Fibroblast of lung (primary cell): ENCODE measurements at regions not wholly inside any gene's neighbourhood (a gene's known extent, or its start where the extent isn't known, plus 50 kb on each side); places are given as distances from the start of the nearest gene placed in this dataset.
A peak's percentile ranks its signal among the peaks of the same experiment; 100 is the strongest.

ENCODE experiments used
- DNase-seq, 2 donors: peaks; one replicate each; pipeline versions ENCODE4 v3.0.0 to v3.0.0-alpha.2; 2010; ENCODE audit warnings: low read depth in 2 of 2
- H2AFZ ChIP-seq: 2 replicates; pipeline ENCODE4 v1.5.1; 2012; ENCODE audit warnings: low read length, control low read depth, inconsistent platforms
- H3K27ac ChIP-seq: 2 replicates; pipeline ENCODE4 v1.5.1; 2011; ENCODE audit warnings: low read length, control low read depth; ENCODE audit not compliant: insufficient read depth
- H3K27me3 ChIP-seq: 2 replicates; pipeline ENCODE4 v1.5.1; 2011; ENCODE audit warnings: mild to moderate bottlenecking, low read length; ENCODE audit not compliant: control insufficient read depth, insufficient read depth
- H3K36me3 ChIP-seq: 2 replicates; pipeline ENCODE4 v1.5.1; 2011; ENCODE audit warnings: low read length; ENCODE audit not compliant: control insufficient read depth, insufficient read depth
- H3K4me1 ChIP-seq: 2 replicates; pipeline ENCODE4 v1.5.1; 2011; ENCODE audit warnings: low read length; ENCODE audit not compliant: control insufficient read depth, insufficient read depth; ENCODE audit errors: extremely low read depth
- H3K4me2 ChIP-seq: 2 replicates; pipeline ENCODE4 v1.5.1; 2011; ENCODE audit warnings: low read length, control low read depth; ENCODE audit not compliant: insufficient read depth; ENCODE audit errors: extremely low read depth
- H3K4me3 ChIP-seq, 4 experiments: fragments of 200-600 bp in 1 of 4; sonication (generic) in 1 of 4; replicated peaks in 1 of 4; 2 replicates each; pipeline ENCODE4 v1.5.1; 2011 to 2016; ENCODE audit warnings: low read length in 4 of 4, low read depth in 3 of 4, mild to moderate bottlenecking in 3 of 4, control low read depth in 2 of 4, inconsistent platforms in 1 of 4, mixed read lengths in 1 of 4; ENCODE audit not compliant: insufficient read depth in 1 of 4; ENCODE audit errors: control extremely low read depth in 1 of 4
- H3K79me2 ChIP-seq: 2 replicates; pipeline ENCODE4 v1.5.1; 2012; ENCODE audit warnings: mild to moderate bottlenecking, low read length, inconsistent platforms; ENCODE audit not compliant: control insufficient read depth, insufficient read depth
- H3K9ac ChIP-seq: 2 replicates; pipeline ENCODE4 v1.5.1; 2011; ENCODE audit warnings: mild to moderate bottlenecking, low read length, control low read depth; ENCODE audit not compliant: insufficient read depth
- H3K9me3 ChIP-seq: 2 replicates; pipeline ENCODE4 v1.5.1; 2012; ENCODE audit warnings: low read depth, low read length; ENCODE audit not compliant: control insufficient read depth, insufficient read depth
- H4K20me1 ChIP-seq: 2 replicates; pipeline ENCODE4 v1.5.1; 2011; ENCODE audit warnings: low read length; ENCODE audit not compliant: control insufficient read depth, insufficient read depth; ENCODE audit errors: extremely low read depth
- CTCF ChIP-seq, 2 donors: IDR thresholded peaks in 1 of 2; conservative IDR thresholded peaks in 1 of 2; 1 replicate in 1 of 2; 2 replicates in 1 of 2; pipeline ENCODE4 v1.5.1; 2011 to 2012; ENCODE audit warnings: low read length in 2 of 2, control low read depth in 1 of 2, inconsistent platforms in 1 of 2, low read depth in 1 of 2, mild to moderate bottlenecking in 1 of 2
- EZH2 ChIP-seq: IDR thresholded peaks from 2 replicates; pipeline ENCODE4 v1.5.1; 2012; ENCODE audit warnings: low read length, control low read depth, mild to moderate bottlenecking; ENCODE audit errors: missing control alignments

GRCh38 chr21:28523367-28523766, 469.3 kb downstream of the LTN1 start:
- no peak for TF ChIP-seq CTCF (conservative IDR thresholded peaks at IDR 0.05 in 1 of 2, IDR thresholded peaks at IDR 0.05 in 1 of 2; ENCODE audit: low read depth in 1 of 2, low read length in 2 of 2)
- TF ChIP-seq EZH2 = no peak
- Histone ChIP-seq H3K27ac (no peak overlapping the region), H3K4me2 (no peak overlapping the region)

GRCh38 chr21:28522014-28522799, 470.5 kb downstream of the LTN1 start:
- no peak overlapping the region for H2AFZ ChIP-seq
- H3K9ac ChIP-seq = no peak overlapping the region

More at GRCh38 chr21:28523367-28523766, 469.3 kb downstream of the LTN1 start:
- Histone ChIP-seq H4K20me1 (no peaks in the 10 kb centered on the region), H2AFZ (no peak overlapping the region), H3K9me3 (no peaks in the 10 kb centered on the region), H3K4me3 (no peak overlapping the region), H3K36me3 (no peaks in the 10 kb centered on the region), H3K79me2 (no peaks in the 10 kb centered on the region), H3K9ac (no peak overlapping the region), H3K4me1 (peaks cover 2% of the 10 kb centered on the region), H3K27me3 (no peaks in the 10 kb centered on the region)
- DNase-seq = peak in 1 of 2 donors; percentile 44

GRCh38 chr21:28518630-28519029, 474.0 kb downstream of the LTN1 start:
- Histone ChIP-seq H3K9me3 (no peaks in the 10 kb centered on the region), H2AFZ (peak overlapping the region; percentile 29), H3K27me3 (no peaks in the 10 kb centered on the region), H4K20me1 (no peaks in the 10 kb centered on the region), H3K4me1 (peaks cover 4% of the 10 kb centered on the region), H3K4me3 (no peak overlapping the region), H3K79me2 (no peaks in the 10 kb centered on the region), H3K36me3 (no peaks in the 10 kb centered on the region), H3K27ac (no peak overlapping the region), H3K9ac (no peak overlapping the region), H3K4me2 (no peak overlapping the region)
- TF ChIP-seq CTCF (conservative IDR thresholded peaks at IDR 0.05 in 1 of 2, IDR thresholded peaks at IDR 0.05 in 1 of 2; ENCODE audit: low read depth in 1 of 2, low read length in 2 of 2) (no peak), EZH2 (no peak)
- DNase-seq = no peak

More at GRCh38 chr21:28522014-28522799, 470.5 kb downstream of the LTN1 start:
- TF ChIP-seq EZH2 (no peak), CTCF (conservative IDR thresholded peaks at IDR 0.05 in 1 of 2, IDR thresholded peaks at IDR 0.05 in 1 of 2; ENCODE audit: low read depth in 1 of 2, low read length in 2 of 2) (peak; percentile 58 to 69)
- DNase-seq = peak; percentile 33 to 76
- H4K20me1 ChIP-seq = no peaks in the 10 kb centered on the region
- no peak overlapping the region for H3K4me3 ChIP-seq
- no peaks in the 10 kb centered on the region for H3K27me3 ChIP-seq
- H3K9me3 ChIP-seq = no peaks in the 10 kb centered on the region
- no peaks in the 10 kb centered on the region for H3K36me3 ChIP-seq
- peaks cover 4% of the 10 kb centered on the region for H3K4me1 ChIP-seq
- H3K79me2 ChIP-seq = no peaks in the 10 kb centered on the region
- H3K27ac ChIP-seq = no peak overlapping the region
- no peak overlapping the region for H3K4me2 ChIP-seq
